ENCODE measurements at regions not wholly inside any gene's neighbourhood (a gene's known extent, or its start where the extent isn't known, plus 50 kb on each side); places are given as distances from the start of the nearest gene placed in this dataset.

GRCh38 chr10:131651674-131652437, 249.0 kb upstream of the PPP2R2D start:
- intact Hi-C loops (cut with DNase I): no loop called here
- Histone ChIP-seq H3K4me3 (no peak overlapping the region), H3K4me1 (no peaks in the 10 kb centered on the region), H3K27ac (no peak overlapping the region), H3K9me3 (no peaks in the 10 kb centered on the region), H3K27me3 (peaks cover 0 to 53% (median 41%) of the 10 kb centered on the region in 7 donors), H3K36me3 (no peaks in the 10 kb centered on the region)
- no peak for TF ChIP-seq CTCF (IDR thresholded peaks at IDR 0.05)
- DNase-seq (no peak), ATAC-seq (no peak)
- 22 to 29% methylated on average over 22 of the region's 22 CpGs for WGBS, 2 donors

- no peak overlapping the region for H3K27ac ChIP-seq
- no peak for TF ChIP-seq CTCF (IDR thresholded peaks at IDR 0.05)
- ATAC-seq: no peak
- H3K9me3 ChIP-seq: no peaks in the 10 kb centered on the region
- 56% methylated on average over 22 of the region's 22 CpGs for WGBS, 2 donors
- no peaks in the 10 kb centered on the region for H3K36me3 ChIP-seq
- no peak overlapping the region for H3K4me3 ChIP-seq
- DNase-seq: no peak
- intact Hi-C loops (cut with DNase I): no loop called here
- no peaks in the 10 kb centered on the region for H3K4me1 ChIP-seq
- H3K27me3 ChIP-seq: peaks cover 0 to 49% (median 39%) of the 10 kb centered on the region in 7 donors
Observed at GRCh38 chr10:131652438-131653139, 248.2 kb upstream of the PPP2R2D start.

GRCh38 chr10:131653140-131653539, 247.7 kb upstream of the PPP2R2D start:
- H3K9me3 ChIP-seq: no peaks in the 10 kb centered on the region
- DNase-seq: no peak
- no peak for ATAC-seq
- no peaks in the 10 kb centered on the region for H3K4me1 ChIP-seq
- H3K36me3 ChIP-seq: no peaks in the 10 kb centered on the region
- no peak overlapping the region for H3K27ac ChIP-seq
- WGBS, 2 donors: 84 to 89% methylated on average over 14 of the region's 14 CpGs
- TF ChIP-seq CTCF (IDR thresholded peaks at IDR 0.05): no peak
- H3K4me3 ChIP-seq: no peak overlapping the region
- intact Hi-C loops (cut with DNase I): no loop called here
- peaks cover 0 to 54% (median 39%) of the 10 kb centered on the region in 7 donors for H3K27me3 ChIP-seq

- no peaks in the 10 kb centered on the region for H3K36me3 ChIP-seq
- no peak overlapping the region for H3K27ac ChIP-seq
- no peaks in the 10 kb centered on the region for H3K4me1 ChIP-seq
- TF ChIP-seq CTCF (IDR thresholded peaks at IDR 0.05): no peak
- intact Hi-C loops (cut with DNase I): no loop called here
- no peak overlapping the region for H3K4me3 ChIP-seq
- peaks cover 0 to 55% (median 39%) of the 10 kb centered on the region in 7 donors for H3K27me3 ChIP-seq
- DNase-seq: no peak
- 85 to 88% methylated on average over 13 of the region's 13 CpGs for WGBS, 2 donors
- H3K9me3 ChIP-seq: no peaks in the 10 kb centered on the region
- ATAC-seq: no peak
Observed at GRCh38 chr10:131653554-131654470, 247.0 kb upstream of the PPP2R2D start.

All from heart right ventricle (tissue), 16 donors.